Type B pancreatic cell (in vitro differentiated cells): ENCODE measurements at regions not wholly inside any gene's neighbourhood (a gene's known extent, or its start where the extent isn't known, plus 50 kb on each side); places are given as distances from the start of the nearest gene placed in this dataset.

ENCODE experiments used
- DNase-seq: peaks from one replicate; pipeline ENCODE4 v3.0.0; 2021; ENCODE audit warnings: mixed read lengths; ENCODE audit not compliant: unreplicated experiment; ENCODE audit errors: extremely low spot score
- H3K27ac Mint-ChIP-seq: 2 replicates; pipeline ENCODE4 v1.8.0; 2021; ENCODE audit warnings: mild to moderate bottlenecking, mixed read lengths
- H3K27me3 Mint-ChIP-seq: 2 replicates; pipeline ENCODE4 v1.8.0; 2021; ENCODE audit warnings: mixed read lengths
- H3K36me3 Mint-ChIP-seq: 2 replicates; pipeline ENCODE4 v1.8.0; 2021; ENCODE audit warnings: mixed read lengths
- H3K4me1 Mint-ChIP-seq: one replicate; pipeline ENCODE4 v1.8.0; 2021; ENCODE audit warnings: mixed read lengths; ENCODE audit not compliant: unreplicated experiment
- H3K4me3 Mint-ChIP-seq: 2 replicates; pipeline ENCODE4 v1.8.0; 2021; ENCODE audit warnings: mild to moderate bottlenecking, mixed read lengths
- H3K9me3 Mint-ChIP-seq: 2 replicates; pipeline ENCODE4 v1.8.0; 2021; ENCODE audit warnings: mixed read lengths
- CTCF ChIP-seq: fragments of 200-600 bp; sonication (generic); conservative IDR thresholded peaks from 2 replicates; pipeline ENCODE4 v1.5.0; 2021; ENCODE audit warnings: antibody characterized with exemption, mild to moderate bottlenecking

- peaks cover 6% of the 10 kb centered on the region for H3K9me3 Mint-ChIP-seq
- H3K27me3 Mint-ChIP-seq = no peaks in the 10 kb centered on the region
- no peak for TF ChIP-seq CTCF
- no peak overlapping the region for H3K4me3 Mint-ChIP-seq
- no peak for DNase-seq
- peaks cover 1% of the 10 kb centered on the region for H3K36me3 Mint-ChIP-seq
- no peak overlapping the region for H3K27ac Mint-ChIP-seq
- peaks cover 2% of the 10 kb centered on the region for H3K4me1 Mint-ChIP-seq
These were observed 864.0 kb downstream of the KCNT2 start for GRCh38 chr1:195744256-195744655.

GRCh38 chr1:195740862-195741261, 867.4 kb downstream of the KCNT2 start:
- Mint-ChIP-seq H3K27ac (no peak overlapping the region), H3K4me1 (peaks cover 7% of the 10 kb centered on the region), H3K9me3 (peaks cover 12% of the 10 kb centered on the region), H3K4me3 (no peak overlapping the region), H3K36me3 (peaks cover 5% of the 10 kb centered on the region), H3K27me3 (no peaks in the 10 kb centered on the region)
- TF ChIP-seq CTCF = no peak
- no peak for DNase-seq

- Mint-ChIP-seq H3K36me3 (peaks cover 5% of the 10 kb centered on the region), H3K4me3 (no peak overlapping the region), H3K27me3 (no peaks in the 10 kb centered on the region), H3K27ac (no peak overlapping the region), H3K4me1 (peaks cover 7% of the 10 kb centered on the region), H3K9me3 (peaks cover 12% of the 10 kb centered on the region)
- no peak for TF ChIP-seq CTCF
- no peak for DNase-seq
These were observed 869.1 kb downstream of the KCNT2 start for GRCh38 chr1:195738966-195739650.

GRCh38 chr1:195735140-195735539, 873.1 kb downstream of the KCNT2 start:
- H3K4me1 Mint-ChIP-seq = peaks cover 7% of the 10 kb centered on the region
- H3K36me3 Mint-ChIP-seq = peaks cover 5% of the 10 kb centered on the region
- no peaks in the 10 kb centered on the region for H3K27me3 Mint-ChIP-seq
- peaks cover 11% of the 10 kb centered on the region for H3K9me3 Mint-ChIP-seq
- H3K4me3 Mint-ChIP-seq = no peak overlapping the region
- TF ChIP-seq CTCF = no peak
- H3K27ac Mint-ChIP-seq = no peak overlapping the region
- no peak for DNase-seq

- no peak for DNase-seq
- no peaks in the 10 kb centered on the region for H3K27me3 Mint-ChIP-seq
These were observed 874.4 kb downstream of the KCNT2 start for GRCh38 chr1:195733826-195734225.

More at GRCh38 chr1:195733826-195734225, 874.4 kb downstream of the KCNT2 start:
- Mint-ChIP-seq H3K9me3 (peaks cover 5% of the 10 kb centered on the region), H3K4me3 (no peak overlapping the region), H3K36me3 (no peaks in the 10 kb centered on the region), H3K4me1 (peaks cover under 1% of the 10 kb centered on the region), H3K27ac (no peak overlapping the region)
- peak; percentile 69 for TF ChIP-seq CTCF
